ENCODE measurements at regions not wholly inside any gene's neighbourhood (a gene's known extent, or its start where the extent isn't known, plus 50 kb on each side); places are given as distances from the start of the nearest gene placed in this dataset.

DNA sequence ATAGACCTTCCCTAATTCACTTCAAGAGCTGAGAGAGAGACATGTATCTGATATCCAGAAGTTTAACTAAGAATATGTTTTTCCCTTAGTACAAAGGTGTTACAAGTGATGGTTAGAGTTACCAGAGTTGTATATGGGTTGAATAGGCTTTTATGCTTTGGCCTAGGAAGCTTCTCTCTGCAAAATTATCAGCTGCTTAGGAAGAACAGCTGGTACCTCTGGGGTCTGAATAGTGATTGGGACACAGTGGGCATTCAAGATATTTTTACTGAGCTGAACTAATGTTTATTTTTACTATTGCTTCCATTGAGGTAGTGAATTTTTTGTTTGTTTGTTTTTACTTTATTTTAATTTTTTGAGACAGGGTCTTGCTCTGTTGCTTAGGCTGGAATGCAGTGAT is 67.6 kb upstream of the BASP1 start:
- H3K9me1 ChIP-seq (ENCODE audit: control insufficient read depth, insufficient read depth, low read length), result no peaks in the 10 kb centered on the region
- CTCF ChIA-PET (ENCODE audit: low intra/inter-chr PET ratio), result no interaction called here
- peaks cover 0 to 16% of the 10 kb centered on the region in 2 experiments; a peak in 2 of 5 replicates for H3K27me3 ChIP-seq (ENCODE audit: control insufficient read depth in 2 of 2, insufficient read depth in 2 of 2, low read length in 2 of 2)
- POLR2A ChIA-PET, result no interaction called here
- H3K79me2 ChIP-seq (ENCODE audit: control insufficient read depth, insufficient read depth, low read length), result no peaks in the 10 kb centered on the region
- intact Hi-C loops (cut with micrococcal nuclease) (no loop called here), in situ Hi-C loops (cut with MboI) (no loop called here)
- no peaks in the 10 kb centered on the region for H3K4me1 ChIP-seq (replicated peaks in 1 of 2; ENCODE audit: control insufficient read depth in 2 of 2, insufficient read depth in 2 of 2, low read length in 2 of 2)
- H3K36me3 ChIP-seq (ENCODE audit: control insufficient read depth, insufficient read depth, low read length), result no peaks in the 10 kb centered on the region
- H4K20me1 ChIP-seq (replicated peaks; ENCODE audit: control insufficient read depth, insufficient read depth, low read length), result no peaks in the 10 kb centered on the region
- ATAC-seq (no peak), FAIRE-seq (no peak), DNase-seq (ENCODE audit: extremely low read depth in 1 of 4, low spot score in 3 of 4) (no peak)
- no peak overlapping the region for H2AFZ ChIP-seq (ENCODE audit: low read depth, low read length)
- TF ChIP-seq ARID1B (IDR thresholded peaks at IDR 0.05) (no peak), SAFB2 (IDR thresholded peaks at IDR 0.05; ENCODE audit: borderline replicate concordance, low read depth, low read length, severe bottlenecking) (no peak), SMARCA5 (IDR thresholded peaks at IDR 0.05) (no peak), ZKSCAN8 (CRISPR knock-in tag; IDR thresholded peaks at IDR 0.05) (no peak), GABPB2 (CRISPR knock-in tag; conservative IDR thresholded peaks at IDR 0.05) (no peak), TCFL5 (CRISPR knock-in tag; conservative IDR thresholded peaks at IDR 0.05) (no peak), CBX5 (IDR thresholded peaks at IDR 0.05; ENCODE audit: borderline replicate concordance, low read depth) (no peak), NFRKB (IDR thresholded peaks at IDR 0.05; ENCODE audit: low read depth) (no peak), NFE2 (IDR thresholded peaks at IDR 0.05; ENCODE audit: low read depth) (no peak), ZNF77 (CRISPR knock-in tag; IDR thresholded peaks at IDR 0.05) (no peak), IRF2 (CRISPR knock-in tag; IDR thresholded peaks at IDR 0.05) (no peak), BDP1 (IDR thresholded peaks at IDR 0.05; ENCODE audit: insufficient read depth, insufficient read length) (no peak)
- TF ChIP-seq, protein P1, sequence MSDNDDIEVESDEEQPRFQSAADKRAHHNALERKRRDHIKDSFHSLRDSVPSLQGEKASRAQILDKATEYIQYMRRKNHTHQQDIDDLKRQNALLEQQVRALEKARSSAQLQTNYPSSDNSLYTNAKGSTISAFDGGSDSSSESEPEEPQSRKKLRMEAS (CRISPR knock-in tag; IDR thresholded peaks at IDR 0.05), result no peak
- TF ChIP-seq, protein P2, sequence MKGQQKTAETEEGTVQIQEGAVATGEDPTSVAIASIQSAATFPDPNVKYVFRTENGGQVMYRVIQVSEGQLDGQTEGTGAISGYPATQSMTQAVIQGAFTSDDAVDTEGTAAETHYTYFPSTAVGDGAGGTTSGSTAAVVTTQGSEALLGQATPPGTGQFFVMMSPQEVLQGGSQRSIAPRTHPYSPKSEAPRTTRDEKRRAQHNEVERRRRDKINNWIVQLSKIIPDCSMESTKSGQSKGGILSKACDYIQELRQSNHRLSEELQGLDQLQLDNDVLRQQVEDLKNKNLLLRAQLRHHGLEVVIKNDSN (CRISPR knock-in tag; IDR thresholded peaks at IDR 0.05), result no peak
- TF ChIP-seq, protein P3, sequence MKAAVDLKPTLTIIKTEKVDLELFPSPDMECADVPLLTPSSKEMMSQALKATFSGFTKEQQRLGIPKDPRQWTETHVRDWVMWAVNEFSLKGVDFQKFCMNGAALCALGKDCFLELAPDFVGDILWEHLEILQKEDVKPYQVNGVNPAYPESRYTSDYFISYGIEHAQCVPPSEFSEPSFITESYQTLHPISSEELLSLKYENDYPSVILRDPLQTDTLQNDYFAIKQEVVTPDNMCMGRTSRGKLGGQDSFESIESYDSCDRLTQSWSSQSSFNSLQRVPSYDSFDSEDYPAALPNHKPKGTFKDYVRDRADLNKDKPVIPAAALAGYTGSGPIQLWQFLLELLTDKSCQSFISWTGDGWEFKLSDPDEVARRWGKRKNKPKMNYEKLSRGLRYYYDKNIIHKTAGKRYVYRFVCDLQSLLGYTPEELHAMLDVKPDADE (conservative IDR thresholded peaks at IDR 0.05; ENCODE audit: control insufficient read depth, low read depth, low read length), result no peak
- TF ChIP-seq, protein P4, sequence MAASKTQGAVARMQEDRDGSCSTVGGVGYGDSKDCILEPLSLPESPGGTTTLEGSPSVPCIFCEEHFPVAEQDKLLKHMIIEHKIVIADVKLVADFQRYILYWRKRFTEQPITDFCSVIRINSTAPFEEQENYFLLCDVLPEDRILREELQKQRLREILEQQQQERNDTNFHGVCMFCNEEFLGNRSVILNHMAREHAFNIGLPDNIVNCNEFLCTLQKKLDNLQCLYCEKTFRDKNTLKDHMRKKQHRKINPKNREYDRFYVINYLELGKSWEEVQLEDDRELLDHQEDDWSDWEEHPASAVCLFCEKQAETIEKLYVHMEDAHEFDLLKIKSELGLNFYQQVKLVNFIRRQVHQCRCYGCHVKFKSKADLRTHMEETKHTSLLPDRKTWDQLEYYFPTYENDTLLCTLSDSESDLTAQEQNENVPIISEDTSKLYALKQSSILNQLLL (CRISPR knock-in tag; IDR thresholded peaks at IDR 0.05; ENCODE audit: borderline replicate concordance), result no peak
- BruUV-seq (replicated peaks), result no TSS peak
- H3K27ac ChIP-seq (ENCODE audit: extremely low read depth, low read depth, low read length), result no peak overlapping the region
- no peak overlapping the region for H3K4me3 ChIP-seq
- H3K9me3 ChIP-seq (replicated peaks; ENCODE audit: control insufficient read depth, insufficient read depth, low read depth, low read length), result no peaks in the 10 kb centered on the region
- no peak overlapping the region for H3K4me2 ChIP-seq (ENCODE audit: insufficient read depth, low read length)
- no peak overlapping the region for H3K9ac ChIP-seq (ENCODE audit: insufficient read depth in 1 of 2, low read depth in 2 of 2, low read length in 2 of 2)
